HG03460 (cell line): ENCODE measurements at regions not wholly inside any gene's neighbourhood (a gene's known extent, or its start where the extent isn't known, plus 50 kb on each side); places are given as distances from the start of the nearest gene placed in this dataset.
"Not testable (repeated sequence)": the region's sequence is repeated elsewhere in the genome, so short reads cannot be mapped to it uniquely, and the experiment has no call there.

Experiments
- ATAC-seq: cut with Tn5 transposase; IDR thresholded peaks from one replicate; pipeline ENCODE4 v1.9.1; 2021; ENCODE audit not compliant: unreplicated experiment

- ATAC-seq = no peak
These were observed 537.1 kb downstream of the AJAP1 start for GRCh38 chr1:5191470-5191869.

GRCh38 chr1:5189384-5189783 lies 535.0 kb downstream of the AJAP1 start:
- no peak for ATAC-seq

- no peak for ATAC-seq
These were observed 511.4 kb downstream of the AJAP1 start for GRCh38 chr1:5165762-5166161.

GRCh38 chr1:5164158-5164557 lies 509.7 kb downstream of the AJAP1 start:
- no peak for ATAC-seq

- ATAC-seq = no peak
These were observed 507.0 kb downstream of the AJAP1 start for GRCh38 chr1:5161372-5161771.

- ATAC-seq = no peak
These were observed 502.8 kb downstream of the AJAP1 start for GRCh38 chr1:5157175-5157574.

GRCh38 chr1:5156416-5157120 lies 502.2 kb downstream of the AJAP1 start:
- ATAC-seq = no peak

- no peak for ATAC-seq
These were observed 497.1 kb downstream of the AJAP1 start for GRCh38 chr1:5151511-5151910.

GRCh38 chr1:5150191-5150590 lies 495.8 kb downstream of the AJAP1 start:
- ATAC-seq = no peak

- no peak for ATAC-seq
These were observed 493.4 kb downstream of the AJAP1 start for GRCh38 chr1:5147806-5148205.

- ATAC-seq = no peak
These were observed 488.0 kb downstream of the AJAP1 start for GRCh38 chr1:5142389-5142788.

- ATAC-seq = no peak
These were observed 487.3 kb downstream of the AJAP1 start for GRCh38 chr1:5141750-5142149.

GRCh38 chr1:5140962-5141361 lies 486.6 kb downstream of the AJAP1 start:
- ATAC-seq = no peak

- ATAC-seq = no peak
These were observed 485.7 kb downstream of the AJAP1 start for GRCh38 chr1:5140136-5140535.

GRCh38 chr1:5129746-5130355 lies 475.4 kb downstream of the AJAP1 start:
- no peak for ATAC-seq

GRCh38 chr1:5125208-5125607 lies 470.8 kb downstream of the AJAP1 start:
- no peak for ATAC-seq

- no peak for ATAC-seq
These were observed 466.1 kb downstream of the AJAP1 start for GRCh38 chr1:5120559-5120958.

GRCh38 chr1:5119366-5120234 lies 465.2 kb downstream of the AJAP1 start:
- no peak for ATAC-seq

GRCh38 chr1:5118771-5119170 lies 464.4 kb downstream of the AJAP1 start:
- ATAC-seq = not testable (repeated sequence)

- ATAC-seq = not testable (repeated sequence)
These were observed 463.9 kb downstream of the AJAP1 start for GRCh38 chr1:5118292-5118691.

- no peak for ATAC-seq
These were observed 457.2 kb downstream of the AJAP1 start for GRCh38 chr1:5111581-5111980.

GRCh38 chr1:5110508-5110907 lies 456.1 kb downstream of the AJAP1 start:
- no peak for ATAC-seq
